B cell (primary cell): ENCODE measurements at regions not wholly inside any gene's neighbourhood (a gene's known extent, or its start where the extent isn't known, plus 50 kb on each side); places are given as distances from the start of the nearest gene placed in this dataset.

Source experiments
- CTCF ChIP-seq: fragments of 200-600 bp; IDR thresholded peaks from one replicate; pipeline ENCODE4 v1.8.0; 2022; ENCODE audit warnings: antibody characterized with exemption, mild to moderate bottlenecking
- EZH2 ChIP-seq: IDR thresholded peaks from 2 replicates; pipeline ENCODE4 v1.6.1; 2012; ENCODE audit warnings: borderline replicate concordance, low read depth, mild to moderate bottlenecking, moderate library complexity, low read length; ENCODE audit not compliant: insufficient read depth, poor library complexity, severe bottlenecking

GRCh38 chr6:129776542-129777330 is 66.8 kb upstream of the ARHGAP18 start:
- TF ChIP-seq CTCF (no peak), EZH2 (no peak)
